Type B pancreatic cell (in vitro differentiated cells): ENCODE measurements at regions not wholly inside any gene's neighbourhood (a gene's known extent, or its start where the extent isn't known, plus 50 kb on each side); places are given as distances from the start of the nearest gene placed in this dataset.

Experiments used
- DNase-seq: peaks from one replicate; pipeline ENCODE4 v3.0.0; 2021; ENCODE audit warnings: mixed read lengths; ENCODE audit not compliant: unreplicated experiment; ENCODE audit errors: extremely low spot score
- H3K27ac Mint-ChIP-seq: 2 replicates; pipeline ENCODE4 v1.8.0; 2021; ENCODE audit warnings: mild to moderate bottlenecking, mixed read lengths
- H3K27me3 Mint-ChIP-seq: 2 replicates; pipeline ENCODE4 v1.8.0; 2021; ENCODE audit warnings: mixed read lengths
- H3K36me3 Mint-ChIP-seq: 2 replicates; pipeline ENCODE4 v1.8.0; 2021; ENCODE audit warnings: mixed read lengths
- H3K4me1 Mint-ChIP-seq: one replicate; pipeline ENCODE4 v1.8.0; 2021; ENCODE audit warnings: mixed read lengths; ENCODE audit not compliant: unreplicated experiment
- H3K4me3 Mint-ChIP-seq: 2 replicates; pipeline ENCODE4 v1.8.0; 2021; ENCODE audit warnings: mild to moderate bottlenecking, mixed read lengths
- H3K9me3 Mint-ChIP-seq: 2 replicates; pipeline ENCODE4 v1.8.0; 2021; ENCODE audit warnings: mixed read lengths
- TF ChIP-seq, protein P1 (sequence below): fragments of 200-600 bp; sonication (generic); conservative IDR thresholded peaks from 2 replicates; pipeline ENCODE4 v1.5.0; 2021; ENCODE audit warnings: antibody characterized with exemption, mild to moderate bottlenecking

DNA sequence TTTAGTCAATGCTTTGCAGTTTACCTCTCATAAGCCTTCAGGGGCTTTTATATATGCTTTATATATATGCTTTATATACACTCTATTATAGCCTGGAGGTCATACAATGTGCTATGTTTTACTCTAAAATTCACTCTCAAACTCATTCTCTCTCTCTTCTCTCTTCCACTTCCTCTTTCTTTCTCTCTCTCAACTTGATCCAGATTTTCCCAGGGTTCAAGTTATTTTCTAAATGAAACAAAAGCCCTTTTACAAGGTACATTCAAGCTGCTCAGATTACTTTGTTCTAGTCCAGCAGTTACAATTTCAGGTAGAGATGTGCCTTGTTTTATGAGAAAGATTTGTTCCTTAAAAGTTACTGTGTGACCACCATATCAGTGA lies 79.6 kb upstream of the ACP3 start:
- DNase-seq: no peak
- TF ChIP-seq, protein P1, sequence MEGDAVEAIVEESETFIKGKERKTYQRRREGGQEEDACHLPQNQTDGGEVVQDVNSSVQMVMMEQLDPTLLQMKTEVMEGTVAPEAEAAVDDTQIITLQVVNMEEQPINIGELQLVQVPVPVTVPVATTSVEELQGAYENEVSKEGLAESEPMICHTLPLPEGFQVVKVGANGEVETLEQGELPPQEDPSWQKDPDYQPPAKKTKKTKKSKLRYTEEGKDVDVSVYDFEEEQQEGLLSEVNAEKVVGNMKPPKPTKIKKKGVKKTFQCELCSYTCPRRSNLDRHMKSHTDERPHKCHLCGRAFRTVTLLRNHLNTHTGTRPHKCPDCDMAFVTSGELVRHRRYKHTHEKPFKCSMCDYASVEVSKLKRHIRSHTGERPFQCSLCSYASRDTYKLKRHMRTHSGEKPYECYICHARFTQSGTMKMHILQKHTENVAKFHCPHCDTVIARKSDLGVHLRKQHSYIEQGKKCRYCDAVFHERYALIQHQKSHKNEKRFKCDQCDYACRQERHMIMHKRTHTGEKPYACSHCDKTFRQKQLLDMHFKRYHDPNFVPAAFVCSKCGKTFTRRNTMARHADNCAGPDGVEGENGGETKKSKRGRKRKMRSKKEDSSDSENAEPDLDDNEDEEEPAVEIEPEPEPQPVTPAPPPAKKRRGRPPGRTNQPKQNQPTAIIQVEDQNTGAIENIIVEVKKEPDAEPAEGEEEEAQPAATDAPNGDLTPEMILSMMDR: no peak
- H3K4me1 Mint-ChIP-seq: no peaks in the 10 kb centered on the region
- no peak overlapping the region for H3K4me3 Mint-ChIP-seq
- H3K27ac Mint-ChIP-seq: no peak overlapping the region
- H3K9me3 Mint-ChIP-seq: no peaks in the 10 kb centered on the region
- H3K36me3 Mint-ChIP-seq: no peaks in the 10 kb centered on the region
- peaks cover 19% of the 10 kb centered on the region for H3K27me3 Mint-ChIP-seq

DNA sequence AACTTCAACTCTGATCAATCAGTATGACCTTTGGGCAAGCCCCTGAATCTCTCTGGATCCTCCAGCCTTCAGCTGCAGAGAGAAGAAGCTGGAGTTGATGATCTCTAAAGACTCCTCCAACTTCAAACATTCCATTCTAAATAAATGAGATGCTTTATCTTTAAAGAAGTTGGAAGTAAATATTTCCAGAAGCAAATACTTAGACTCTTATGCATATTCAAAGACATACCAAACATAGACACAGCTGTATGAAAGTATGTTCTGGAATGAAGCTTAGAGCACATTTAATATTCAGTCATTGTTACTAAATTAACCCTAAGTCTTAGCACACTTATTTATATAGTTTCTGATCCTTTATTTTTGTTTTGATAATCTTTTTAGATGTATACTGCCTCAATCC lies 77.6 kb upstream of the ACP3 start:
- TF ChIP-seq, protein P1: no peak
- Mint-ChIP-seq H3K4me1 (no peaks in the 10 kb centered on the region), H3K9me3 (no peaks in the 10 kb centered on the region)

DNA sequence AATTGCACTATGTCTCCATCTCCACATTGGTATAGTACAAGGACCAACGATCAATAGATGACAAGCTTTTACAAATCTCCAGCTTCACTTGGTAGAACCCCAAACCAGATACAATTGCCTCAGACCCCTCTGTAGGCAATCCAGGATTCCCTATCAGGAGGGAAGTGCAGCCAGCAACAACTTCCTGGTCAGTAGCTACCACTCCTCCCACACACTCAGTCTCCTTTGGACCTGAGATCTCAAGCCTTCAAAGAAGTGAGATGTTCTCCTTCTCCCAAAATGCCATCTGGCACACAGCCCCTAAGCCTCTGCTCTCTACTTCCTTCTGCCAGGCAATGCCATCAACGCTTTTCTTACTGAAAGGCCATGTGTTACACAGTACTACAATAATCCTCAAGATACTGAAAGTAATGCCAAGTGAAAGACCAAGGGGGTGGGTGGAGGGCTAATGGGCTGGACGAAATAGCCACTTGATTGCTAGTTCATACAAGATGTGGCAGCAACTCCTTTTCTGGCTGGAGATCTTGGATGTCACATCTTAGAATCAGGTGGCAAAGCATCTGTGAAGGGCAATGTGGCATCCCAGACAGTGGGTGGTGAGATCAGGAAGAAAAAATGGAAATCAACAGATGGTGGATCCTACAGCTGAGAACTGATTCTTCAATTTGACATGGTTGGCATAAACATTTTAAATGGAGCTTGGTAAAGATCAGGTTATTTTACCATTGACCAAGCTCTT lies 75.3 kb upstream of the ACP3 start:
- H3K4me3 Mint-ChIP-seq: no peak overlapping the region
- no peaks in the 10 kb centered on the region for H3K4me1 Mint-ChIP-seq
- H3K9me3 Mint-ChIP-seq: no peaks in the 10 kb centered on the region
- H3K27ac Mint-ChIP-seq: no peak overlapping the region
- peaks cover 29% of the 10 kb centered on the region for H3K27me3 Mint-ChIP-seq
- no peak for DNase-seq
- H3K36me3 Mint-ChIP-seq: no peaks in the 10 kb centered on the region
- TF ChIP-seq, protein P1: no peak

More for the DNA sequence above, 77.6 kb upstream of the ACP3 start:
- no peak for DNase-seq
- Mint-ChIP-seq H3K36me3 (no peaks in the 10 kb centered on the region), H3K27me3 (peaks cover 22% of the 10 kb centered on the region), H3K27ac (no peak overlapping the region), H3K4me3 (no peak overlapping the region)

DNA sequence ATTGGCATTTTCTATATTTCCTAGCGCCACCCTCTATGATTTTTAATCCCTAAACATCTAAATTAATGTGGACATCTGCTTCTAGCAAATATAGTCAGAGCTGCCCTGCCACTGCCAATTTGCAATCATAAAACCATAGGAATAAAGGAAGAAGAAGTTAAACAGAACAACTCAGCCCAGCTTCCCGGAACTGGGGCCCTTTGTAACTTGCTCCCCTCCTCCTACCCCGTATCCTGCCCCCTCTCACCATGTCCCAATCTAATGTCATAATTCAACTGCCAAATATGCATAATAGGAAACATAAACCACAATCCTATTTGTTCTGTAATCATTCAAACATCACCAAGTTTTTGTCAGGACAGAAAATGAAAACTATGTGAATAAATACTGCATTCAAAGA lies 74.4 kb upstream of the ACP3 start:
- Mint-ChIP-seq H3K27ac (no peak overlapping the region), H3K4me1 (no peaks in the 10 kb centered on the region)

DNA sequence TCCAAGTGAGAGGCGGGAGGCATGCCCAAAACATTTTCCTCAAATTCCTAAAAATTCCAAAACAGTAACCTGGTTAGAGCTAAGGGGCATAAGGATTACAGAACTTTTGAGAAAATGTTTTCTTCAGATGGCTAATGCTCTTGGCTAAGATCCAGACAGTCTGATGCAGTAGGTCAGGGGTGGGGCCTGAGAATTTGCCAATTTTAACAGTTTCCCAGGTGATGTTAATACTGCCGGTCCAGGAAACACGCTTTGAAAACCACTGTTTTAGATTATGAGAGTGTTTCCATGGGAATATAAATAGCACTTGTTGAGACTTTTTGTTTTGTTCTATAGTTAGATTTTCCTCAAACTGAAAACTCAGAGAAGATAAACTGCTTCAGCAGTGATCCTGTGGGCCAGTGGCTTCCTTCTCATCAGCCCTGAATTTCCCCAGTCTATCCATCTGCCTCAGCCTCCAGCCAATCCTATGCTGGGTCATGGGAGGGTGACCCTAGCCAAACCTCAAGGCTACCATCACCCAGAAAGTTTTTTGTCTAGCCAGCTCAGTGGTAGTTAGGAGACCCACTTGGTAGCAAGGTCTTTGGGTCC lies 71.6 kb upstream of the ACP3 start:
- no peaks in the 10 kb centered on the region for H3K9me3 Mint-ChIP-seq
- peaks cover 30% of the 10 kb centered on the region for H3K27me3 Mint-ChIP-seq
- no peak overlapping the region for H3K27ac Mint-ChIP-seq
- H3K36me3 Mint-ChIP-seq: no peaks in the 10 kb centered on the region
- no peaks in the 10 kb centered on the region for H3K4me1 Mint-ChIP-seq
- H3K4me3 Mint-ChIP-seq: no peak overlapping the region
- TF ChIP-seq, protein P1: no peak
- no peak for DNase-seq

More for the DNA sequence above, 74.4 kb upstream of the ACP3 start:
- no peak for DNase-seq
- Mint-ChIP-seq H3K4me3 (no peak overlapping the region), H3K36me3 (no peaks in the 10 kb centered on the region), H3K9me3 (no peaks in the 10 kb centered on the region), H3K27me3 (peaks cover 32% of the 10 kb centered on the region)
- TF ChIP-seq, protein P1: no peak
